ENCODE measurements at regions not wholly inside any gene's neighbourhood (a gene's known extent, or its start where the extent isn't known, plus 50 kb on each side); places are given as distances from the start of the nearest gene placed in this dataset.
A peak's percentile ranks its signal among the peaks of the same experiment; 100 is the strongest.

GRCh38 chr2:150971910-150972309 is 289.8 kb downstream of the RBM43 start:
- no peak for DNase-seq

GRCh38 chr2:150963336-150963735 is 298.3 kb downstream of the RBM43 start:
- DNase-seq = no peak

- DNase-seq = no peak
Measured at GRCh38 chr2:150955231-150955630, 306.4 kb downstream of the RBM43 start.

DNA sequence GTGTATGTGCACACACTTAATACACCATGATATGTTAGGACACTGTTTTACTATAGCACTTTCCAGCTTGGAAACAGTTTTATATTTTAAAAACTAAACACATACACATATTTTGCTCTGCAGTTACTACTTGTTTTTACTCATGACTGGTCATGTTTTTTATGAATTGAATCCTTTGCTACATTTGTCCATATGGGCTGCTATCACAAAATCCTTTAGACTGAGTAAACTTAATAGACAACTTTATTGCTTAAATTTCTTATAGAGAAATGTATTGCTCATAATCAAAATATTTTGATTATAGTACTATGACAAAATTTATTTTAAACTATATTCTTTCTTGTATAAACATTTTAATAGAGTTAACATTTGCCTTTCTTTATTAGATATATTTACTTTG is 314.8 kb downstream of the RBM43 start:
- DNase-seq = no peak

GRCh38 chr2:150944315-150944714 is 317.3 kb downstream of the RBM43 start:
- DNase-seq = no peak

DNA sequence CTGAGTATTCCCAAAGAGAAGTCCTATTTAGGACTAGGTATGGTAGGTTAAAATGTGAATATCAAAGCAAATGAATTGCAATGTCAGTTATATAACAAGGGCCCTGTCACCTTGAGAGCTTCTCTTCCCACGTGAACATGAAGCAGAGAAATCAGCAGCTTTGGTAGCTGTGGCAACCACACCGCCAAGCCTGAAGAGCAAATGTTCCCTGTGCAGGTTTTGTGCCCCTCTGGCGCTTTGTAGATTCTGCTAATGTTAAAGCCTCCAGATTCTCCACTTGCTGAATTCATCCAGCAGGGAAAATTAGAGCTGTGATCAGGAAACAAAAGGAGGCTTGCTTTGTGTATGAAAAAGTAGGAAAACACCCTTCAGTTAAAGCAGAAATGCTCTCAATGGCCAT is 322.6 kb downstream of the RBM43 start:
- DNase-seq = no peak

DNA sequence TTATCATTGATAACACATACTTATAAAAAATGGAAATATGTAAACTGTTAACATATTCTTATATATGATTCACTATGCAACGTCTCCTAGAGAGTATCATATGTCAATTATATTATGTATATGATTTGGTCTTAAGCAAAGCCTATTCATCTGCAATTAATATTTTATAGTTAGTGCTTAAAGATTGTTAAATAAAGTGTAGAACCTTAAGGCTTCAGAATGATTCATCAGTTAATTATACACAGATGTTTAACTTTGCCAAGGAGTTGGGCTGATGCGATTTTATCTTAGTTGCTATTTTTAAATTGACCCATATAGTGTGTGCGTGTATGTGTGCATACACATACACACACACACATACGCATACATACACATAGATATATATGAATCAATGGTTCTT is 323.1 kb downstream of the RBM43 start:
- DNase-seq = no peak

DNA sequence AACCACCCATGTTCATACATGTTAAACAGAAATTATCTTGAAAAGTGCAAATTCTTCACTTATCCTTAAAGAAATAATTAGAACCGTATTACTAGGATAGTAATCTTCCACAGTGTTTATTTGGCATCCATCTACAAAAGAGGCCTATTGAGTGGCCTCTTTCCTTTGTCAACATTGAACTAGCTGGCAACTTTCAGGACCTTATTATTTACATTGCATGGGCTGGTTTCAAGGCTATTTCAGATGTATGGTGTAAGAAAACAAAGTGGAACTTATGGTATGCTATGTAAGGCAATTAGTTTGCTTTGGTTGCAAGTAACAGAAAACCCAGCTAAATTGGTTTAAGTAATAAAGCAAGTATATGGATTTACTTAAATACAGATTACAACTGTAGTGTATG is 324.6 kb downstream of the RBM43 start:
- DNase-seq = no peak

DNA sequence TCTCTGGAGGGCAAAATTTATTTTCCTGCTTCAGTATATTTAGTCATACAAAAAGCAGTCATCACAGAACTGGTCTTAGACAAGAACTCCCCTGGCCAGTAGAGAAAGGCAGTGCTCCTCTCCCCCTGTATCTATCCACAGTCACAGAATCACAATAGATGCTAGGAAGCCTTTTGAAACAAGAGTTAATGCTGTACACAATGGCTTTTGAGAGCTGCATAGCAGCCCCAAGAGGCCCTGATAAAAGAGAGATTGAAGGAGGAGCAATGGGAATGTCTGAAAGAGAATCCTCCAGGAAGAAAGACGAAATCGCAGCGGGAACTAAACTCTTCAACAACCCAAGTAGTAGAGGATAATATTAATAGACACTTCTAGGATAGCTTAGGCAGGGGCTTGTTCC is 330.2 kb downstream of the RBM43 start:
- DNase-seq = no peak

- DNase-seq = no peak
Measured at GRCh38 chr2:150925611-150926010, 336.1 kb downstream of the RBM43 start.

GRCh38 chr2:150924878-150925277 is 336.8 kb downstream of the RBM43 start:
- no peak for DNase-seq

- DNase-seq = no peak
Measured at GRCh38 chr2:150919901-150920300, 341.8 kb downstream of the RBM43 start.

DNA sequence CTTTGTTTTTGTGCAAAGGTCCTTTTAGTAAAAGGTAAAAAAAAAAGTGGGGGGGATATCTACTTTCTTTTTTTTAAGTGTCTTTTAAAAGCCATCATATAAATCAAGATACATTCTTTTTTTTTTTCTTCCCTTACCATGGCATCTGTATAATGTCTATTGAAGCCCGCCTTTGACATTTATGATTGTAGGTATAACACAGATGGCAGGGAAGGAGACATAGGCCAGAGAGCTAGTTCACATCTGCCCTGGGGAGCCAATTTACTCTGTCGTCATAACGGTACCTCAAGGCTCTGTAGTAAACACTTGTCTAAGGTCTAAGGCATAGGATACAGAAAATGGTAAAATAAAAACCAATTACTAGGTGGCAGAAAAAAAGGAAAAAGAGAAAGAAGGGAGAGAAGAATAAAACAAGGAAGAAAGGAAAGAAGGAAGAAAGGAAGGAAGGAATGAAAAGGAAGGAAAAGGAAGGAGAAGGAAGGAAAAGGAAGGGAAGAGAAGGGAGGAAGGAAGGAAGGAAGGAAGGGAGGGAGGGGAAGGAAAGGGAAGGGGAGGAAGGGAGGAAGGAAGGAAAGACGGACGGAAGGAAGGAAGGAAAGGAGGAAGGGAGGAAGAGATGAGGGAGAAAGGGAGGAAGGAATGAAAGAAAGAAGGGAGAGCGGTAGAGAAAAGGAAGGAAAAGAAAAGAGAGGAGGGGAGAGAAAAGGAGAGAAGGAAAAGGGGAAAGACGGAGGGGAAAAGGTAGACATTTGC is 343.5 kb downstream of the RBM43 start:
- DNase-seq = no peak

GRCh38 chr2:150916467-150917396 is 344.9 kb downstream of the RBM43 start:
- DNase-seq = no peak

DNA sequence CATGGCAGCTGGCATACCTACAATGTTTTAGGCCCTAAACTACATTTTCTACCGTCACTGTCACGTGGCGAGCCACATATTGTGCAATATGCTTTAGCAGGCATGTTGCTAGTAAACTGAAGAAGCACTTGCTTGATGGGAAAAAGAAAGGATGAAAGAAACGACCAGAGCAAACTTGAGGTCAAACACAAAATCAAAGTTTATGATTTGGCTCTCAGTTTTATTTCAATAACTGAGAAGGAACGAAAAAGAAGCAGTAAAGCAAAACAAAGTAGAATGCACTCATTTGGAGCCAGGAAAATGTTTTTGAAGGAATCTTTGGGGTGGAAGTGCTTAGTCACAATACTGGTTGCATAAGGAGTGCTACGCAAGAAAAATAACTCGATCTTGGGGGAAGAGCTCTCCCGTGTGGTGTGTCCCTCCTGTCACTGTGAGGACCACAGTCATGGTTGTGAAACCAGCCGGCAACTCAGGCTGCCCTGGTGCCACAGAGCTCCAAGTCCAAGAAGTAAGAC is 349.8 kb downstream of the RBM43 start:
- DNase-seq = no peak

DNA sequence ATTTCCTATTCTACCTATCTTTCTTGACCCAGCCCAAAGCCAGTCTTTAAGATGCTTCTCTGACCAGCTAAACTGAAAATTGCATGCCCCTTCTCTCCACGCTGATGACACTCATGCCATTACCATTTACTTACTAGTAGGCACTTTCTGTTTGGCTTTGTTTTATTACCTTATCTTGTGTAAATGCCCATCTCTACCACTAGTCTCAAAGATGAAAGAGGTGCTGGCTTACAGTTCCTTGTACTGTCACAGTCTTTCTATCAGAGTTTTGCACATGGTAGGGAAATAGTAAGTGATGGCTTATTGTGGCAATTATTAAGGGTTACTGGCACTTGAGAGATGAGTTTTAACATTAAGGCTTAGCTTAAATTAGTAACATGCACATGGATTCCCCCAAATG is 352.1 kb downstream of the RBM43 start:
- no peak for DNase-seq

- DNase-seq = no peak
Measured at GRCh38 chr2:150909090-150909489, 352.6 kb downstream of the RBM43 start.

DNA sequence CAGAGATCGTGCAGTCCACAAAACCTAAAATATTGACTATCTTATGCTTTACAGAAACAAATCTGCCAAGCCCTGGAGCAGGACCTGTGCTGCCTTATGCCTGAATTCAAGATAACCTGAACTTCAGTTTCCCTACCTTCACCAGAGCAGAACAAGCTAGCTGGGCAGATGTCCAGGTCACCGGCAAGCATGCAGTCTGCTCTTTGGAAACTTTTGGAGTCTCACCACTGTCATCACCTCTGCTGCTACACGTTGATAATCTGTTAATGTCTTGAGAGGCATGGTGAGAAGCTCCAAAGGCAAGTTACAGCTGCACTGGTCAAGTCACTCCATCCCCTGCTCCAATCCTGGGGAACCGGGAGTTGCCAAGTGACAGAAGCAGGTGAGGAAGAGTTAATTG is 354.2 kb downstream of the RBM43 start:
- no peak for DNase-seq

GRCh38 chr2:150903461-150903860 is 358.2 kb downstream of the RBM43 start:
- no peak for DNase-seq

DNA sequence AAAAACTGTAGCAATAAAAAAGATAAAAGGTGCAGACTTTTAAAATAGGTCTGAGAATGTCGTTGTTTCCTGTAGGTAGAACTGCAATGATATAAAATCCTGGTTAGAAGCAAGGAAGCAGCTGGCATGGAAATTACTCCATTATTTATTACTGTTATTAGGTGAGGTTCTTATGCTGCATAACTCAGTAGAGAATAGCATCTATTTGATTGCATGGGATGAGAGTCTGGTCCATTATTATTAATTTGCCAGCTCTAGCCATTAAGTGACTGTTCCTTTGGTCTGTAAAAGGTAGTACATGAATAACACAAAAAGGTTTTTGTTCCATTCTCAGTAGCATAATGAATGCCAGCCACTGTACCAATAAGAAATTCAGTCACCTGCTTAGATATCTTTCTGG is 358.6 kb downstream of the RBM43 start:
- DNase-seq = peak; percentile 39

DNA sequence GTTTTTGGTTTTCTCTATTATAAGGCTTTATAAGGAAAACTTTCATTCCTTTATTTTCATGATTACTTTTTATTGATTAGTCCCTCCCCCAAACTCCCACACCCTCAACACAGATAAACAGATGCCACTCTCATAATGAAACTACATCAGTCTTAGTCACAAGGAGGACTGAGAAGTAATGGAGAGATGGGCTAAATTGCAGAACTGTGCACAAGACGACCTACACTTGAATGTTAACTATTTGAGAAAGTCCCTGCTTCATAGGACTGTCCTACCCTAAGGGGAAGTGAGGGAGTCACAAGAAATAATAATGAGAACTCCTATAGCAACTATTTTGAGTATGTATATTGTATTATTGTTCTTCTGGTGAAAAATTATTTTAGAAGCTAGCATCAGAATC is 360.8 kb downstream of the RBM43 start:
- no peak for DNase-seq

DNA sequence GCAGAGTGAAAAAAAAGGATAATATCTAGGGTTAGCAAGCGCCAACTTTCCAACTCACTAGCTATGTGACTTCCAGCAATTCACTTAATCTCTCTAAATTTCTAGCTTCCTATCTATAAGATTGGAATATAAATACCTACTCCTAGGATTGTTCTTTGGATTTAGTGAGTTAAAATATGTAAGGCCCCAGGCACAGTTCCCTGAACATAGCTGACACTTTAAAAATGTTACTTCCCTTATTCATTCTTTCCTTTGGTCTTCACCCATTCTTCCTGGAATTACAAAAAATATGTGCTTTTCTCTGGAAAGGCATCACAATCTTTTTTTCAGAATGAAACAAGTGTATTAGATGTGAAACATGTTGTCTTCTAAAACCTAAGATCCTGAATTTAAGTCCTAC is 365.7 kb downstream of the RBM43 start:
- no peak for DNase-seq

DNA sequence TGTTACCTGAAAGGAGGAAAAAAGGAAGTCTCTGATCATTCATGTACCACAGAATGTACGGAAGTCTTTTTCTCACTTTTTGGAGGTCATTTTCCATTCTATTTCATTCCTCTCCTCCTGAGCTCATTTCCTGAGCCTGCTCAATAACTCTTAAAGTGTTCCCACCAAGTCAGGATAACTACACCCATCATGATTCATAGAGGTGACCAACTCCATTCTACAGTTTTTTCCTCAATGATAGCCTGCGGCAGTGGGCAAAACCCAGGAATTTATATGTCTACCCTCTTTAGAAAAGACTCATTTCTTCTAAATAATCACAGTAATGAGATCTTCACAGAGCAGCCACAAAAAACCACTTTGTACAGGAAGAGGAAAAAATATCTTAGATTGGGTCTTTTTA is 372.5 kb downstream of the RBM43 start:
- DNase-seq = no peak

DNA sequence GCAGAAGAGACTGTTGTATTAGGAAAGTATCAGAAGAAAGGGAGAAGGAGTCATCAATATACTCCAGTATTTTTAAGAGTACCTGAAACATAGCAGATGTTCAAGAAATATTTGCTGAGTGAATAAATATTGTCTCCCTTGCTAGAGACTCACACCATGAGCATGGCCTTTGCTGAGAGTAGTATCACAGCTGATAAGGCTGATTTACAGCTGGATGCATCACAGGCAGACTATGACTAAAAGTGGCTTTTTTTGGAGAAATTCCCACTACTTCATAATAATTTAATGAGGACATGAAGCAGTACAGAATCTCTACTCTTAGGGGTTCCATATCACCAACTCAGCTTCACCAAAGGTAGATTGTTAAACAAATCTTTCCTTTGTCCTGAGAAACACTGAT is 373.3 kb downstream of the RBM43 start:
- no peak for DNase-seq

Measured in NCI-H1105 treated with DMSO at 0.1 percent for 48 hours (cell line).